ENCODE measurements at regions not wholly inside any gene's neighbourhood (a gene's known extent, or its start where the extent isn't known, plus 50 kb on each side); places are given as distances from the start of the nearest gene placed in this dataset.

GRCh38 chr20:21936720-21937380 lies 231.4 kb downstream of the PAX1 start:
- H3K27ac ChIP-seq, result no peak overlapping the region
- no peak for DNase-seq (ENCODE audit: low read depth, low spot score)

GRCh38 chr20:21936261-21936660 lies 230.8 kb downstream of the PAX1 start:
- no peak for DNase-seq (ENCODE audit: low read depth, low spot score)
- no peak overlapping the region for H3K27ac ChIP-seq

- DNase-seq (ENCODE audit: low read depth, low spot score), result no peak
- no peak overlapping the region for H3K27ac ChIP-seq
These were observed 228.1 kb downstream of the PAX1 start for GRCh38 chr20:21933526-21933925.

GRCh38 chr20:21921251-21921650 lies 215.8 kb downstream of the PAX1 start:
- H3K27ac ChIP-seq, result no peak overlapping the region
- no peak for DNase-seq (ENCODE audit: low read depth, low spot score)

GRCh38 chr20:21920211-21920610 lies 214.7 kb downstream of the PAX1 start:
- H3K27ac ChIP-seq, result no peak overlapping the region
- no peak for DNase-seq (ENCODE audit: low read depth, low spot score)

- DNase-seq (ENCODE audit: low read depth, low spot score), result no peak
- H3K27ac ChIP-seq, result no peak overlapping the region
These were observed 212.9 kb downstream of the PAX1 start for GRCh38 chr20:21918398-21918797.

GRCh38 chr20:21902391-21902790 lies 196.9 kb downstream of the PAX1 start:
- no peak for DNase-seq (ENCODE audit: low read depth, low spot score)
- H3K27ac ChIP-seq, result no peak overlapping the region

GRCh38 chr20:21901470-21902275 lies 196.2 kb downstream of the PAX1 start:
- no peak for DNase-seq (ENCODE audit: low read depth, low spot score)
- H3K27ac ChIP-seq, result no peak overlapping the region

GRCh38 chr20:21900431-21900830 lies 195.0 kb downstream of the PAX1 start:
- no peak for DNase-seq (ENCODE audit: low read depth, low spot score)
- no peak overlapping the region for H3K27ac ChIP-seq

- no peak for DNase-seq (ENCODE audit: low read depth, low spot score)
- no peak overlapping the region for H3K27ac ChIP-seq
These were observed 169.5 kb downstream of the PAX1 start for GRCh38 chr20:21874921-21875320.

GRCh38 chr20:21874127-21874526 lies 168.7 kb downstream of the PAX1 start:
- DNase-seq (ENCODE audit: low read depth, low spot score), result no peak
- no peak overlapping the region for H3K27ac ChIP-seq

GRCh38 chr20:21873291-21873690 lies 167.8 kb downstream of the PAX1 start:
- no peak overlapping the region for H3K27ac ChIP-seq
- DNase-seq (ENCODE audit: low read depth, low spot score), result no peak

- no peak overlapping the region for H3K27ac ChIP-seq
- no peak for DNase-seq (ENCODE audit: low read depth, low spot score)
These were observed 162.3 kb downstream of the PAX1 start for GRCh38 chr20:21867811-21868210.

GRCh38 chr20:21867353-21867752 lies 161.9 kb downstream of the PAX1 start:
- no peak for DNase-seq (ENCODE audit: low read depth, low spot score)
- H3K27ac ChIP-seq, result no peak overlapping the region

- DNase-seq (ENCODE audit: low read depth, low spot score), result no peak
- H3K27ac ChIP-seq, result no peak overlapping the region
These were observed 157.5 kb downstream of the PAX1 start for GRCh38 chr20:21862956-21863355.

GRCh38 chr20:21862259-21862946 lies 156.9 kb downstream of the PAX1 start:
- no peak for DNase-seq (ENCODE audit: low read depth, low spot score)
- H3K27ac ChIP-seq, result no peak overlapping the region

GRCh38 chr20:21840991-21841390 lies 135.5 kb downstream of the PAX1 start:
- H3K27ac ChIP-seq, result no peak overlapping the region

GRCh38 chr20:21839982-21840381 lies 134.5 kb downstream of the PAX1 start:
- H3K27ac ChIP-seq, result no peak overlapping the region
- no peak for DNase-seq (ENCODE audit: low read depth, low spot score)

More at GRCh38 chr20:21840991-21841390, 135.5 kb downstream of the PAX1 start:
- no peak for DNase-seq (ENCODE audit: low read depth, low spot score)

GRCh38 chr20:21836346-21836745 lies 130.9 kb downstream of the PAX1 start:
- DNase-seq (ENCODE audit: low read depth, low spot score), result no peak
- H3K27ac ChIP-seq, result no peak overlapping the region

GRCh38 chr20:21835042-21835441 lies 129.6 kb downstream of the PAX1 start:
- no peak for DNase-seq (ENCODE audit: low read depth, low spot score)

More at GRCh38 chr20:21835042-21835441, 129.6 kb downstream of the PAX1 start:
- no peak overlapping the region for H3K27ac ChIP-seq
